ENCODE measurements at regions not wholly inside any gene's neighbourhood (a gene's known extent, or its start where the extent isn't known, plus 50 kb on each side); places are given as distances from the start of the nearest gene placed in this dataset.

DNA sequence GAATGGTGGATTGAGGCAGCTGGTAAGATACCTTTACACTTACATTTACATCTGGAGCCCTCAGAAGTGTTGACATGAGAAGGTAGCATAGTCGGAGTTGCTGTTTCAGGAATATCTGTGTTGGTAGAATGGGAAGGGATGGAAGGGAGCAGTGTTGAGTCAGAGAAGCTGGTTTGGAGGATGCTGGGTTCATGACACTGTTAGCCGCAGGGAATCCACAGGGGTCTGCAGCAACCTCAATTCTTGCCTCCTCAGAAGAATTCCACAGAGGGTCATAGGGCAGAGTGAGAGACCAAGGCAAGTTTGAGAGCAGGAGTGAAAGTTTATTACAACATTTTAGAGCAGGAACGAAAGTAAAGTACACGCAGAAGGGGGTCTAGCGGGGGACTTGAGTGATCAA is 536.8 kb downstream of the QKI start:
- no peak for DNase-seq (ENCODE audit: low spot score)

- DNase-seq (ENCODE audit: low spot score) = no peak
These were observed 535.6 kb downstream of the QKI start for GRCh38 chr6:163950159-163950558.

GRCh38 chr6:163949431-163949830 is 534.9 kb downstream of the QKI start:
- no peak for DNase-seq (ENCODE audit: low spot score)

DNA sequence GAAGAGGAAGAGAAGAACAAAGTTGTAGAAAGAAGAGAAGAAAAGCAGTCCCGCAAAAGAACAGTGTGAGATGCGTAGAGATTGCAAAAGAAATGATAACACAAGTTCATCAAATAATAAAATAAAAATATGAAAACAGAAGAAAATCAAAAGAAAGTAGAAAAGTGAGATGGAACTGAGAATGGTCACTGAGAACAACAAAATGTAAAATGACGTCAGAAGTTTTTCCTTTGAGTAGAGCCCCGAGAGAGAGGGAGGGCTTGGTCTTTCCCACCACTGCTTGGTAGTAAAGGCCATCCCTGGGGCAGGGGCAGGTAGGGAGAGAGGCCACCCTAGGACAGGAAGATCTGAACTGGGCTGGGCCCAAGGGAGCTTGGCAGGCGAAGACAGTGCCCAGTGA is 533.7 kb downstream of the QKI start:
- no peak for DNase-seq (ENCODE audit: low spot score)

DNA sequence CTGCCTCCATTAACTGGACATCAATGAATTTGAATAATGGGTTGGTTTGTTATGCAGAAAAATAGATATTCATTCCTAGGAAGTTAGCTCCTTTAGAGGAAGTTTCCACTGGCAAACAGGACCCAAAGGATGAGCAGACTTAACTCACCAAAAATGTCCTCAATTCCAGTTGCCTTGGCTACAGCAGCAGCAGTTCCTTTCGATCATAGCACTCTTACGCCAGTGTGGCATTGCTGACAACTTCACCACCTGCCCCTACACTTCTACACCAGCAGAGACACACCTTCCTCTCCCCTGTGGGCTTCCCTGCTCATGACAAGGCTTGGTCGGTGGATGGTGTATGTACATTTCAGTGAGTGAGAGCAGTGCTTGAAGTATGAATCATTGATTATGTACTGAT is 532.8 kb downstream of the QKI start:
- no peak for DNase-seq (ENCODE audit: low spot score)

DNA sequence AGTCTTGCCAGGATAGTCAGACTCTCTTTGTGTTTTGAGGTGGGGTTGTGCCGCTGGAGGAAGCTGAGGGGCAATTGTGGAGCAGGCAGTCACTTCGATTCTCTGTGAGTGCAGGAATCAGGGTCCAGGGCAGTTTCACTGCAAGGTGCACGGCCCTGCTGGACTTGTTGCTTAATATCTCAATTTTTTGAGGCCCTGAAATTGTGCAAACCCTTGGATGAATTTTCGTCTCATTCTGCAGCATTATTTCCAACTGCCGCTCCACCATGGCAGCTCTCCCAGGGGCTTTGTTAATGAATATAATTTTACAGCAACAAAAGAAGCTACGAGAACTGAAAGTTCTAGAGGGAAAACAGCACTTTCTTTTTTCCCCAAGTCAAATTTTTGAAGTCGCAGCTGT is 531.9 kb downstream of the QKI start:
- no peak for DNase-seq (ENCODE audit: low spot score)

DNA sequence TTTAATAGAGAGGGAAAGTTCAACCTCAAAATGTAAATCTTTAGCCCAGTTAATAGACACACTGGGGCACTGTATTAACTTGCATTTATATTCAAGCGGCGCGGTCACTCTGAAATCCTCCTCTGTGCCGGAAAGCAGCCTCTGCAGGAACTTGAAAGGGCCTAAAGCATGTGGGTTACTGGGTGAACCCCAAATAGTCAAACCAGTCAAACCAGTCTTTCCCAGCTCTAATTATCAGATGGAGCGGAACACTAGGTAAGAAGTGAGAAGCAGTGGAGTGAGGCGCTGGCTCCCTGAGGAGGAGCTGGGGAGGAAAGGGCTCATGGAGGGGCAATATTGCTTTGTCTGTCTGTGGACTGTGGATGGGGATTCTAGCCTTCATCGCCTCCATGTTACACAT is 531.3 kb downstream of the QKI start:
- DNase-seq (ENCODE audit: low spot score) = no peak

DNA sequence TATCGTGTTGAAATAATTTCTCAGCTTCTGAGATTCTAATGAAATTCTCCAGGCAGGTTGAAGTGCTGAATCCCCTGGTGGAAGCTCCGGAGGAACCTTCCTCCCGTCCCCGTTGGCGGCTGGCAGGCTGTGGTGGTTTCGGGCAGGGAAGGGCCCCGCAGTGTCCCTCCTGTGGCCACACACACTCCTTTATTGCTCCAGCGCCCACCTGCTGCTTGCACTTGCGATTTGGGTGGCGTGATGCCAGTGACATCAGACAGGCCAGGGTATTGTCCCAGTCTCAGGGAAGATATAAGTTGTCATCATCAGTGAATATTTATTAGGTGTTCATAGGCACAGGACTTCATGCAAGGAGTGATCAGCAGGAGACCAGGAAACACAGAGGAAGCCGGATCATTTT is 530.4 kb downstream of the QKI start:
- DNase-seq (ENCODE audit: low spot score) = no peak

- no peak for DNase-seq (ENCODE audit: low spot score)
These were observed 529.3 kb downstream of the QKI start for GRCh38 chr6:163943607-163944385.

DNA sequence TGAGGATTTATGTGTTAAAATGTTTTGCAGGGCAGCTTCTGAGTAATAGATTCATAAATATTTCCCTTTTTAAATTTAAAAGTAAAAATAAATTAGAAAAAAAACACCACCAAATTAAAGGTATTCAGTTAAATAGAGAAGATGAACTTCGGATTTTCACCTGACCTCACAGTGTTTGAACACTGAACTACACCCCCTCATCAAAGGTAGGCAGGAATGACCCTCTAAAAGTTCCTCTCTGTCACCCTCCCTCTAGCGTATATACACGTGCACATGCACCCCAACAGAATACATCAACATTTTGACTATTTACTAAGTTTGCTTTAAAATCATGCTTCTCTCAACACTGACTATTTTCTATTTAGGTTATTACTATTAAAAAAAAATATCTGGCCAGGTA is 528.3 kb downstream of the QKI start:
- no peak for DNase-seq (ENCODE audit: low spot score)

GRCh38 chr6:163941624-163941976 is 527.1 kb downstream of the QKI start:
- DNase-seq (ENCODE audit: low spot score) = no peak

DNA sequence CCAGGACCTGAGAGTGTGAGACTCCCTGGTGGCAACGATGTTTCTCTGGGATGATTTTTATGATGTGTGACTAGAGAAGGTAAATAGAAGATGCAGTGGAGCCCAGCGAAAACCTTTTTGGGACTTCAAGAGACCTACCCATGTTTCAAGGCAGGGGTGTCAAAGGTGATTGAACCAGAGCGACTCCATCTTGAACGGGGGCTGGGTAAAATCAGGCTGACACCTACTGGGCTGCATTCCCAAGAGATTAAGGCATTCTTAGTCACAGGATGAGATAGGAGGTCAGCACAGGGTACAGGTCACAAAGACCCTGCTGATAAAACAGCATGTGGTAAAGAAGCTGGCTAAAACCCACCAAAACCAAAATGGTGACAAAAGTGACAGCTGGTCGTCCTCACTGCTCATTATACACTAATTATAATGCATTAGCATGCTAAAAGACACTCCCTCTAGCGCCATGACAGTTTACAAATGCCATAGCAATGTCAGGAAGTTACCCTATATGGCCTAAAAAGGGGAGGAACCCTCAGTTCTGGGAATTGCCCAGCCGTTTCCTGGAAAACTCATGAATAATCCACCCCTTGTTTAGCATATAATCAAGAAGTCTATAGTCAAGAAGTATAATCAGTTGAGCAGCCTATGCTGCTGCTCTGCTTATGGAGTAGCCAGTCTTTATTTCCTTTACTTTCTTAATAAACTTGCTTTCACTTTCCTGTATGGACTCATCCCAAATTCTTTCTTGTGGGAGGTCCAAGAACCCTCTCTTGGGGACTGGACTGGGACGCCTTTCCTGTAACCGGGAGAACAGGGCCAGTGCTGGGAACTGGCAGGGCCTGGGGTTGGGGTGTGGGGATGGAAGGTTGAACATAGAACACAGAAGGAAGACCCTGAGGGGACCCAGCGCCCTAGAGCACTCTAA is 526.4 kb downstream of the QKI start:
- DNase-seq (ENCODE audit: low spot score) = no peak

- DNase-seq (ENCODE audit: low spot score) = no peak
These were observed 522.6 kb downstream of the QKI start for GRCh38 chr6:163937071-163937470.

- no peak for DNase-seq (ENCODE audit: low spot score)
These were observed 520.7 kb downstream of the QKI start for GRCh38 chr6:163935158-163935762.

DNA sequence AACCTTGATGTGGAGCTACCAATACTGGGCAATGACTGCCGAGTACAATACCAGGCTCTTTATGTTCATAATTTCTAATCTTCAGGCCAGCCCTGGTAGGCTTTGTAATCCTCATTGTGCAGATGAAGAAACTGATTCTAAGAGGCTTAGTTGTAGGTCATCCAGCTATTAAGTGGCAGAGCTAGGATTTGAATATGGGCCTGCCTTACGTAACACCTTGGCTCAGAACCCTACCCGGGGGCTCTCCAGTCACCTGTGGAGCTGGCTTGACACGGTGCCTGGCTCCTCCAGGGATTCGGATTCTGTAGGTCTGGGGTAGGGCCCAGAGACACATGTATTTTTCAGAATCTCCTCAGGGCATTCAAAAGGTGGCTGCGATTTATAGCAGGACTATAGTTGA is 515.5 kb downstream of the QKI start:
- no peak for DNase-seq (ENCODE audit: low spot score)

DNA sequence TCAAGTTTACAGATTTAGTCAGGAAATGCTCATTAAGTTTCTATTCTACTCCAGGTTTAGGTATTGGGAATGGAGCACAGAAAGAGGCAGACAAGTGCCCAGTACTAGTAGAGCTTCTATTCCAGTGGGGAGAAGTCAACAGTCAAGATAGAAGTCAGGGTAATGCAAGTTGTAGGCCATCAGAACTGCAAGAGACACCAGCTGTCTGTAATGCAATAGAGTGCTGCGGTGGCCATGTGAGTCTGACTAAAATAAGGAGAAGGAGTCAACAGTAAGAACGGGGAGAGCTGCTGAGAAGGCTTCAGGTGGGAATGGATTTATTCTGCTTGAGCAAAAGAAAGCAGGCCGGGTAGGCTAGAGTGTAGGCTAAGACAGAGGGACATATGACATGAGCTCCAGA is 515.0 kb downstream of the QKI start:
- no peak for DNase-seq (ENCODE audit: low spot score)

GRCh38 chr6:163926642-163927041 is 512.1 kb downstream of the QKI start:
- no peak for DNase-seq (ENCODE audit: low spot score)

DNA sequence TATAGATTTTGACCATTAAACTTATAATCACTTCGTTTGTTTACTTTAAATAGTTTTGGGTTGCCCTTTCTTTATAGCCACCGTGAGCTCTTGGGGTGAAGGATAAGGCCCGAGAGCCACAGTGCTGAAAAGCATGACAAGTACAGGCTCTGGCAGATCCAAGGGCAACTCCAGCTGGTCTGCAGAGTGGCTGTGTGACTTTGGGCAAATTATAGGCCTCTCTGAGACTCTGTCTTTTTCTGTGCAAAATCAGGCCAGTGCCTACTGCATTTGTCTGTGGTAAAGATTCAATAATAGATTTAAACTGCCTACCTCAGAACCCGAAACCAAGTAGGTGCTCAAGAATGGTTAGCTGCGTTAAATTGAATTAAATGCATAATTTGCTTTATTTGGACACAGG is 511.3 kb downstream of the QKI start:
- DNase-seq (ENCODE audit: low spot score) = no peak

- no peak for DNase-seq (ENCODE audit: low spot score)
These were observed 509.3 kb downstream of the QKI start for GRCh38 chr6:163923658-163924411.

DNA sequence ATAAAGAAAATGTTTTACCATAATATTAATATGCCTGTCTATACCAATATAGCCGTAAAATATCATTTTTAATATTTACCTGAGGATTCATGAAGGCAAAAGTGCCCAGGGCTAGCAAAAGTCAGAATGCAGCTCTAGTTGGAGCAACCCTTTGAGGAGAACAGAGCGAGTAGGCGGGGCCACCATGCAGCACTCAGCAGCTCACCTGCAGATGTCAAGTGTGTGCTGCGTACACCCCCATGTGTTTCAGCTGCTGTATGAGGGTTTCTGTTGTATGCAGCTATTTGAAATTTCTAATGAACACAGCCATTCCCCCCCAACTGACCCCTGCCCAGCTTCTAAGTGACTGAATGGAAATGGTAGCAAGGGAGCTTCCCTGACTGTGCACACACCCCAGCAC is 508.0 kb downstream of the QKI start:
- DNase-seq (ENCODE audit: low spot score) = no peak

- DNase-seq (ENCODE audit: low spot score) = no peak
These were observed 505.1 kb downstream of the QKI start for GRCh38 chr6:163919652-163920051.
